Coronary artery (tissue), 2 donors: ENCODE measurements at regions not wholly inside any gene's neighbourhood (a gene's known extent, or its start where the extent isn't known, plus 50 kb on each side); places are given as distances from the start of the nearest gene placed in this dataset.

Experiments used
- DNase-seq: peaks from one replicate; pipeline ENCODE4 v3.0.0-alpha.2; 2017; ENCODE audit warnings: low spot score
- H3K27ac ChIP-seq, 2 donors: fragments of 200-600 bp; sonication (generic); one replicate each; pipeline ENCODE4 v1.5.1; 2016 to 2019
- H3K4me3 ChIP-seq: fragments of 200-600 bp; sonication (generic); 2 replicates; pipeline ENCODE4 v1.5.1; 2016; ENCODE audit warnings: mild to moderate bottlenecking, moderate library complexity
- TF ChIP-seq, protein P1 (sequence below): fragments of 200-600 bp; sonication (generic); IDR thresholded peaks from one replicate; pipeline ENCODE4 v1.5.1; 2019; ENCODE audit warnings: antibody characterized with exemption

- Histone ChIP-seq H3K27ac (no peak overlapping the region), H3K4me3 (no peak overlapping the region)
- TF ChIP-seq, protein P1, sequence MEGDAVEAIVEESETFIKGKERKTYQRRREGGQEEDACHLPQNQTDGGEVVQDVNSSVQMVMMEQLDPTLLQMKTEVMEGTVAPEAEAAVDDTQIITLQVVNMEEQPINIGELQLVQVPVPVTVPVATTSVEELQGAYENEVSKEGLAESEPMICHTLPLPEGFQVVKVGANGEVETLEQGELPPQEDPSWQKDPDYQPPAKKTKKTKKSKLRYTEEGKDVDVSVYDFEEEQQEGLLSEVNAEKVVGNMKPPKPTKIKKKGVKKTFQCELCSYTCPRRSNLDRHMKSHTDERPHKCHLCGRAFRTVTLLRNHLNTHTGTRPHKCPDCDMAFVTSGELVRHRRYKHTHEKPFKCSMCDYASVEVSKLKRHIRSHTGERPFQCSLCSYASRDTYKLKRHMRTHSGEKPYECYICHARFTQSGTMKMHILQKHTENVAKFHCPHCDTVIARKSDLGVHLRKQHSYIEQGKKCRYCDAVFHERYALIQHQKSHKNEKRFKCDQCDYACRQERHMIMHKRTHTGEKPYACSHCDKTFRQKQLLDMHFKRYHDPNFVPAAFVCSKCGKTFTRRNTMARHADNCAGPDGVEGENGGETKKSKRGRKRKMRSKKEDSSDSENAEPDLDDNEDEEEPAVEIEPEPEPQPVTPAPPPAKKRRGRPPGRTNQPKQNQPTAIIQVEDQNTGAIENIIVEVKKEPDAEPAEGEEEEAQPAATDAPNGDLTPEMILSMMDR = no peak
- no peak for DNase-seq
Measured at GRCh38 chr20:54284928-54285704, 77.2 kb downstream of the PFDN4 start.

DNA sequence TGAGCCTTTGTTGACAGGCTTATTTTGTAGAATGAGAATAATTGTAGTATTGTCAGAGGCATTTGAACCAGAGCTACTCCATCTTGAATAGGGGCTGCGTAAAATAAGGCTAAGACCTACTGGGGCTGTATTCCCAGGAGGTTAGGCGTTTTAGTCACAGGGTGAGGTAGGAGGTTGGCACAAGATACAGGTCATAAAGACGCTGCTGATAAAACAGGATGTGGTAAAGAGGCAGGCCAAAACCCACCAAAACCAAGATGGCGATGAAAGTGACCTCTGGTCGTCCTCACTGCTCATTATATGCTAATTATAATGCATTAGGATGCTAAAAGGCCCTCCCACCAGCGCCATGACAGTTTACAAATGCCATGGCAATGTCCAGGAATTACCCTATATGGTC lies 82.7 kb downstream of the PFDN4 start:
- TF ChIP-seq, protein P1 = no peak
- no peak for DNase-seq
- Histone ChIP-seq H3K27ac (no peak overlapping the region), H3K4me3 (no peak overlapping the region)

- Histone ChIP-seq H3K27ac (no peak overlapping the region), H3K4me3 (no peak overlapping the region)
- TF ChIP-seq, protein P1 = no peak
- DNase-seq = no peak
Measured at GRCh38 chr20:54291339-54292010, 83.6 kb downstream of the PFDN4 start.

- no peak for DNase-seq
- Histone ChIP-seq H3K4me3 (no peak overlapping the region), H3K27ac (no peak overlapping the region)
- TF ChIP-seq, protein P1 = no peak
Measured at GRCh38 chr20:54292185-54292584, 84.3 kb downstream of the PFDN4 start.

DNA sequence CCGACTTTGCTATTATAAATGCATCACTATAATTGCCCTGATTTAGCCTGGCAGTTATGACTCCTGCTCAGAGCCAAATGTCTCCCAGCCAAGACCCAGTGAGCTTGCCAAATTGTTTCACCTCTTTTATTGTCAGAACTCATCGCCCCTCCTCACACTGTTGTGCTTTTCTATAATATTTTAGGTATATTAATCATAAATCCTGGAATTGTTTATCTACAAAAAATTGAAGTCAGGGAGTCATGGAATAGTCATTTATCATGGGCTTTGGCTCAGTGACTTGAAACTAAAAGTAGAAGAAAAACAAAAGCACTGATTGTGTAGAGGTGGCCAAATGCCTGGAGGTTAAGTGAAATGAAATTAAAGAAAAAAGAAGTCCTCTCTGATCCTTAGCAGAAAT lies 85.6 kb downstream of the PFDN4 start:
- DNase-seq = no peak
- no peak overlapping the region for H3K4me3 ChIP-seq
- TF ChIP-seq, protein P1 = no peak
- no peak overlapping the region for H3K27ac ChIP-seq

DNA sequence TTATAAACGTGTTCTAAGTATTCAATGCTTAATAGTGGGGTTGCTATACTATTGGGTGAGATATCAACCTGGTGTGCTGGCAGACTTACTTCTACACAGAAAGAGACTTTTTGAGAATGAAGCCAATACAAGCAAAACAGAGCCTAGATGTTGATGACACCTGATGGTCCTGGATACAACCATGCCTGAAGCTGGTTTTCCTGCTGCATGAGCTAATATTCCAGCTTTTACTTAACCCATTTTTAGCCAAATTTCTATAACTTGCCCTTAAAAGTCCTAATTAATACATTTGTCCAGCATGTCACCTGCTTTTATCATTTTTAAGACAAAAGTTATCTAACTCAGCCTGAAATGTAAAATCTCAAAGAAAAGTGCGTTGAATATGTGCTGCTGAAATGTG lies 86.2 kb downstream of the PFDN4 start:
- TF ChIP-seq, protein P1 = no peak
- no peak overlapping the region for H3K27ac ChIP-seq
- DNase-seq = no peak
- H3K4me3 ChIP-seq = no peak overlapping the region

DNA sequence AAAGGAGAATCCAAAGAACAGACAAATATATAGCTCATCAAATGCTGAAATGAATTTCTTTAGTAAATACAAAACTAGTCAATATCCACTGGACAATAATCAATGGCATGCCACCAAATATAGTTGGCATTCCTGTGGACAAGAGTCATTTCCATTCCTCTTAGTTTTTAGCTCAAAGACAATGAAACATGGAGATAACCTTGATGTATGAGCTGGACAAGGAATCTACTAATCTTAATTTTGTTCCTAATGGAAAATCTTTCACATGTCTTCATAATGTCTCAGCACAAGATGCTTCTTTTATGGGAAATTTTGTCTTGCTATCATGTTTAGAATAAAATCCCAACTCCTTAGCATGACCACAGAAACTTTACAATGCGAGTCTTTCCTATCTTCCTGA lies 87.8 kb downstream of the PFDN4 start:
- H3K4me3 ChIP-seq = no peak overlapping the region
- no peak overlapping the region for H3K27ac ChIP-seq
- TF ChIP-seq, protein P1 = no peak
- no peak for DNase-seq
